VCaP (cell line): ENCODE measurements at regions not wholly inside any gene's neighbourhood (a gene's known extent, or its start where the extent isn't known, plus 50 kb on each side); places are given as distances from the start of the nearest gene placed in this dataset.
A peak's percentile ranks its signal among the peaks of the same experiment; 100 is the strongest.

ENCODE experiments used
- H3K27ac ChIP-seq: fragments of 450-650 bp; 2 replicates; pipeline ENCODE4 v1.5.1; 2017
- TF ChIP-seq, protein P1 (sequence below): fragments of 450-650 bp; conservative IDR thresholded peaks from 2 replicates; pipeline ENCODE4 v1.5.1; 2017; ENCODE audit warnings: mild to moderate bottlenecking, moderate library complexity

DNA sequence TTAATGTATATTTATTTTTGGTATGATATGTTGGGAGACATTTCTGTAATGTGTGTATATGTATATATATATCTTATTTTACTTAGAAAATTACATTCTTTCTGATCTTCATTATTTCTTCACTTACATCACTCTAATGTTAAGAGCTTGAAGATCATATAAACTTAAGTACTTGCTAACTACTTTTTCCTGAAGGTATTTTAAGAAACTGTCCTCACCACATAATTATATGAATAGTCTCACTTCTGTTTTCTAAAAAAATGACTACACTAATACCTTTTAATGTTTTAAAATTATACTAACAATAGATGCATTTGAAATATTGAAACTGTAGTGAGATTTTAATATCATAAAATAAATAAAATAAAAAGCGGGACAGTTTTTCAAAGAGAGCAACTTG, 377.1 kb downstream of the LRRIQ3 start:
- H3K27ac ChIP-seq: no peak overlapping the region
- TF ChIP-seq, protein P1, sequence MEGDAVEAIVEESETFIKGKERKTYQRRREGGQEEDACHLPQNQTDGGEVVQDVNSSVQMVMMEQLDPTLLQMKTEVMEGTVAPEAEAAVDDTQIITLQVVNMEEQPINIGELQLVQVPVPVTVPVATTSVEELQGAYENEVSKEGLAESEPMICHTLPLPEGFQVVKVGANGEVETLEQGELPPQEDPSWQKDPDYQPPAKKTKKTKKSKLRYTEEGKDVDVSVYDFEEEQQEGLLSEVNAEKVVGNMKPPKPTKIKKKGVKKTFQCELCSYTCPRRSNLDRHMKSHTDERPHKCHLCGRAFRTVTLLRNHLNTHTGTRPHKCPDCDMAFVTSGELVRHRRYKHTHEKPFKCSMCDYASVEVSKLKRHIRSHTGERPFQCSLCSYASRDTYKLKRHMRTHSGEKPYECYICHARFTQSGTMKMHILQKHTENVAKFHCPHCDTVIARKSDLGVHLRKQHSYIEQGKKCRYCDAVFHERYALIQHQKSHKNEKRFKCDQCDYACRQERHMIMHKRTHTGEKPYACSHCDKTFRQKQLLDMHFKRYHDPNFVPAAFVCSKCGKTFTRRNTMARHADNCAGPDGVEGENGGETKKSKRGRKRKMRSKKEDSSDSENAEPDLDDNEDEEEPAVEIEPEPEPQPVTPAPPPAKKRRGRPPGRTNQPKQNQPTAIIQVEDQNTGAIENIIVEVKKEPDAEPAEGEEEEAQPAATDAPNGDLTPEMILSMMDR: no peak

DNA sequence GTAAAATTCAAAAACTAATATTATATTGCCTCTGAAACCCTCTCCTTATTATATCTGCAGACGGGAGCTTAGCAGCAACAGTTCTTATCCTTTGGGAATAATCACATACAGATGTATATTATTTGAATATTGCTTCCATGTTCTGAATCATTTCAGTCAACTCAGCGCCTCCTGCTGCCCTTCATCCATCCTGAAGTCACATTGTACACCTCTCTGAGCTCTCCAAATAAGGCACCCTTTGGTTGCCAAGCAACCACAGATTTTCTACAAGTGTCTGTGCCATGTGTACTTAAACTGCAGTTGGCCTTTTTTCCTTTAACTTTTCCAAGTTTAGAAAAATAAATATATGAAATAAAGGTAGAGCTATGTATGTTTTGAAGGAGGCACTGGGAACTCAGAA, 384.3 kb downstream of the LRRIQ3 start:
- H3K27ac ChIP-seq: no peak overlapping the region
- TF ChIP-seq, protein P1: peak; percentile 17; the same call in 1 of the 2 replicates

DNA sequence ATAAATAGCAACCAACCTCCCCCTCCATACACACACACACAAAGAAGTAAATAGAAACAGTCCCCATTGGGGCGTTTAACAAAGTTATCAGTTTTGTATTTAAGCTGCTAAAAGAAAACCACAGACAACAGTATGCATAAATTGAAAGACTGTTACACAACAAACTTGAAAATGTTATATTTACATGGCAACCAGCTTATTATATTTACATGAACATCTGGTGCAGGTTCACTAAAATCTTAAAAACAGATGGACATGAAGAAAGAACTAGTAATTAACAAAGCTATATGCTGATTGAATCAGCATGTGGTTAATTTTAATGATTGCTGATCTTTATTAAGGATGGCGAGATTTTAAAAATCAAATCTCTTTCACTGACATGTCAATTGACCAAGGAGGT, 384.7 kb downstream of the LRRIQ3 start:
- no peak overlapping the region for H3K27ac ChIP-seq
- TF ChIP-seq, protein P1: no peak

DNA sequence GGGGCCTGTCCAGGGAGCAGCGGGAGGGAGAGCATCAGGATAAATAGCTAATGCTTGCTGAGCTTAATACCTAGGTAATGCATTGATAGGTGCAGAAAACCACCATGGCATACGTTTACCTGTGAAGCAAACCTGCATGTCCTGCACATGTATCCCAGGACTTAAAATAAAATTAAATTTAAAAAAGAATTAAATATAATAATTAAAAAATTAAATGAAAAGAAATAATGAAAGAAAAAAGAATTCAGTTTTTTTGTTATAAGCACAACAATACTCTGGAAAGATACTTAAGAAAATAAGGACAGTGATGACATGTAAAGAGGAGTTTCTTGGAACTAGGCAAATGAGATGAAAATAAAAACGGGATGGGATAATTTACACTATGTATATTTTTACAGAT, 386.2 kb downstream of the LRRIQ3 start:
- TF ChIP-seq, protein P1: no peak
- H3K27ac ChIP-seq: no peak overlapping the region

DNA sequence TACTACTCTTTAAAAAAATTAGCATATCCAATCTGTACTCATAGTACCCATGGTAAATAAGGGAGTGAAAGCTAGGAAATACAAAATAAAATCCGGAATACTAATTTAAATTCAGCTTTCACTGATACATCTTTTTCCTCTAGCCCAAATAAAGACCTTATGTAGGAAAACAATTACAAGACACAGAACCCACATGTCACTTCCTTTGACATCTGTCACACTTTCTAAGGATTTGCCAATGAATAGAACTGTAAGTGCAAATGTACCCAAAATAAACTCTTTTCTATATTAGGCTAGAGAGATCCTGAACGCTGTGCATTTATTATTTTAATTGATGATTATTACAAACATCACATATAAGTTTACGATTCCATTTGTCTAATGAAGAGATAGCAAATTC, 393.0 kb downstream of the LRRIQ3 start:
- no peak overlapping the region for H3K27ac ChIP-seq
- TF ChIP-seq, protein P1: no peak

DNA sequence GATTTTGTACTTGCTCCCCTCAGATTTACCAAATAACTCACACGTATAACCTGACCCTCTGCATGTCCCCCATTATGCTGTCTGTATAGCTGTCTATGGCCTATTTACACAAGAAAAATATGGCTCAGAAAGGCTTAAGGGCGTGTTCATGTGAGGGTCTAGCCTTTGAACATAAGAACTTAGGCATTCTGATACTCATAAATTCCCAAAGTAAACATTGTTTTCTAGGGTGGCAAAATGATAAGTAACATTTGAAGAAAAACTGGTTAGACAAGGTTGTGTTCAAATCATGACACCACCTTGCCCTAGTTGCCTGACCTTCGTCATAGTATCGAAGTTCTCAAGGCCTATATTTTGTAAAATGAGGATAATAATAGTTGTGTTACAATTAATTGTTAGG, 394.6 kb downstream of the LRRIQ3 start:
- TF ChIP-seq, protein P1: no peak
- no peak overlapping the region for H3K27ac ChIP-seq

DNA sequence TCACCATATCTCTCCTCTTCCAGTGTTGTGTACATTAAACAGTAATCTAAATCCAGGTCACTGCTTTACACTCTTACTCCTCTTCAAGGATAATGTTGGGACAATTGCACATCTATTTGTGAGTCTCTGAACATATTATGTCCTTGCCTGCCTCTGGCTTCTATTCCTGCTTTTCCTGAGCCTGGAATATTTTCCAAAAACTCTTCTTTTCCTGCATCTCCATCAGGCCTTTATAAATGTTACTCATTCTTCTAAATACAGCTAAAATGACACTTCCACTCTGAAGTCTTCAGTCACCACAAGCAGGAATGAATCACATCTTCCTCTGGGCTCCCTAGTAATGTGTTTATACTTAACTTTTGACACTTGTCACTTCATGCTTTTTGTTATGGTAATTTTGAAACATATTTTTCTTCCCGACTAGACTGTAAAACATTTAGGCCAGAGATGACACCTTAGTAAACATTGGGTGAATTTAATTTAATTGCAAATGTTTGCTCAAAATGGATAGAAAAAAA, 396.0 kb downstream of the LRRIQ3 start:
- TF ChIP-seq, protein P1: no peak
- no peak overlapping the region for H3K27ac ChIP-seq
